GM12872 (cell line): ENCODE measurements at regions not wholly inside any gene's neighbourhood (a gene's known extent, or its start where the extent isn't known, plus 50 kb on each side); places are given as distances from the start of the nearest gene placed in this dataset.
A peak's percentile ranks its signal among the peaks of the same experiment; 100 is the strongest.

ENCODE experiments used
- TF ChIP-seq, protein P1 (sequence below): IDR thresholded peaks from 3 replicates; pipeline ENCODE4 v1.5.1; 2011; ENCODE audit warnings: low read depth, mild to moderate bottlenecking, low read length, moderate library complexity; ENCODE audit not compliant: insufficient read depth

DNA sequence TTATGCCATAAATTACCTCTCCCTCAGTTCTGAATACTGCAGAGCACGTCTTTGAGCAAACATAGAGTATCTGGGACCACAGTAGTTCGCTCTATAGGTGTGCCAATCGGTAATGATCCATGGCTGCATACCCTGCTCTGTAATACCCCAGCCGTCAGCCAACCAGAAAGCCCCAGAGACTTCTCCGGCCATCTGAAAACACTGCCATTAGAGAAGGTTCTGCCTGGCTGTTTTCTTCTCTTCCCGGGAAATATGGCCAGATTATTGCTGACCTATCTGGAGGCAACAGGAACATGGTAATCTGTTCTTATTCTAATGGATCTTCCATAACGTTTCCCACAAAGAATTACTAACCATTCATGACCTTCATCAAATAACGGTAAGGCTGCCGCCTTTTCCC is 139.9 kb downstream of the RPS12 start:
- TF ChIP-seq, protein P1, sequence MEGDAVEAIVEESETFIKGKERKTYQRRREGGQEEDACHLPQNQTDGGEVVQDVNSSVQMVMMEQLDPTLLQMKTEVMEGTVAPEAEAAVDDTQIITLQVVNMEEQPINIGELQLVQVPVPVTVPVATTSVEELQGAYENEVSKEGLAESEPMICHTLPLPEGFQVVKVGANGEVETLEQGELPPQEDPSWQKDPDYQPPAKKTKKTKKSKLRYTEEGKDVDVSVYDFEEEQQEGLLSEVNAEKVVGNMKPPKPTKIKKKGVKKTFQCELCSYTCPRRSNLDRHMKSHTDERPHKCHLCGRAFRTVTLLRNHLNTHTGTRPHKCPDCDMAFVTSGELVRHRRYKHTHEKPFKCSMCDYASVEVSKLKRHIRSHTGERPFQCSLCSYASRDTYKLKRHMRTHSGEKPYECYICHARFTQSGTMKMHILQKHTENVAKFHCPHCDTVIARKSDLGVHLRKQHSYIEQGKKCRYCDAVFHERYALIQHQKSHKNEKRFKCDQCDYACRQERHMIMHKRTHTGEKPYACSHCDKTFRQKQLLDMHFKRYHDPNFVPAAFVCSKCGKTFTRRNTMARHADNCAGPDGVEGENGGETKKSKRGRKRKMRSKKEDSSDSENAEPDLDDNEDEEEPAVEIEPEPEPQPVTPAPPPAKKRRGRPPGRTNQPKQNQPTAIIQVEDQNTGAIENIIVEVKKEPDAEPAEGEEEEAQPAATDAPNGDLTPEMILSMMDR: no peak

DNA sequence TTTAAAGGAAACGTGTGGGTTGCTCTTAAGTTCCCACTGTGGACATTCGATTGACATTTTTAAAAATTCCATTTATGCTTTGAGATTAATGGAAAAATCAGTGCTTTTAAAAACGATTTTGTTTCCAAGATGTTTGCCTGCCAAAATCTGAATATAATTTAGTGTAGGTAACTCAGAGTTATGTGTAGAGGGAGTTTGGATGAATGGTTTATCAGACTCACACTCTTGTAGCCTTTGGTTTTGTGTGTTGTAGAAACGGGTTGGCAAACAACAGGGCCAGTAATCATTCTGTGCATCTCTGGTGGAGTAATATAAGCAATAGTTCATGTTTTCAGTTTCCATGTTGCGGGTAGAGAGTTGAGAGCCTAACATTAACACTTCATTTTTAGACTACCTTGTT is 140.6 kb downstream of the RPS12 start:
- TF ChIP-seq, protein P1: no peak

DNA sequence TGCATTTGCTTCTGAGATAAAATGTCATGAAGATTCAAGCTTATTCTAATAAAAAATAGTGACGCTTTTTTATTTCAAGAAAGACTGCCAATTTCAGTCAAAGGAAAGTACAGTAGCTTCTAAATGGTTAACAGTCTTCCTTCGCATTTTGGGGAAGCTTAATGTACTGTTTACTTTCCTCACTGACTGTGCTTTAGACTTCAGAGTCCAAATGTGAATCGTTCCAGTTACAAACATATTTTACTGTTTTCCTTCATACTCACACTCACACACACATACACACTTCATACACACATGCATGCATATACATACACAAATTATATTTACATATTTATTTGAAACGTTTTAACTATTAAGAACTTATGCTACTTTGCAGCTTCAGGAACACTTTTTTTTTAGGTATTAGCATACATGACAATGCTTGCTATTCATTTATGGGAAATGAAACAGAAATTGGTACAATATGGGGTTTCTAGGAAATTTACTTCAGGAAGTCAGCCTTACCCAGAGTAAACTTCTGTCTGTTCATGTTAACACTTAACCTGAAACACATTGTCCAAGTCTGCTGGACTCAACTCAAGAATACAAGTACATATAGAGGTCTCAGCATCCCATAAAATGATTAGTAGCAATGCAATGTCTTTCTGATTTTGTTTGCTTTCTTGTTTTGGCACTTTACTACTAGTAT is 145.4 kb downstream of the RPS12 start:
- TF ChIP-seq, protein P1: no peak

DNA sequence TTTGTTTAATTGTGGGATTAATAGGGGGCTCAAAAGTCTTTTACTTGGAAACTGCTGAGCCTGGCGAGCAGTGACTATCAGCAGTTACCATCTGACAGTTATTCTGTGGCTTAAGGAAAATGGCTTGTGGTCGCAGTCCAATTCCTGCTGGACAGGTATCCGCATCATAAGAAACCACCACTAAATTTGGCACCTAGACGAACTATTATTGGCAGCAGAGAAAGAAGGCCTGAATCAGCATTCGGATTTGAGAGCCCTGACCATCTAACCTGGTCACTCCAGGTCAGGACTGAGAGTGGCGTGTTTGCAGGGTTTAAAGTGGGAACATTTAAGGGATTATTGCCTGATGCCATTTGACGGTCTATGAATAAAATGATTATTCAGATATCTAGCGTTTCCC is 146.4 kb downstream of the RPS12 start:
- TF ChIP-seq, protein P1: no peak

DNA sequence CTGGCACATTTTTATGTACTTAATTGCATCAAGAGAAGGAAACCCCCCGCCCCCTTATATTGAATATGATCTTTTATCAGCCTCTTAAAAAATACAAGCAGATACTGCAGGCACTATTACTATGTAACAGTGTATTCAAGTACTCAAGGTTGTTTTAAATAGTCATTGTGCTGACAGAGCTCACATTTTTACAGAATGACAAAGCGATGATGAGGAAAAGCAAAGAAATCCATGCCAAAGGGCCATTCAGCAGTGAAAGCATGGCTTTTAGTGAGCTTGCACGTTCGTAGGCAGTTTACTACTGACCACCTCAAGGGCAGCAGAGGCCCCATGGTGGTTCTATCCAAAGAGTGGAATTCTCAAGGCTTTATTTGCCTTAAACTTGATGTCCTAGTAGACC is 146.8 kb downstream of the RPS12 start:
- TF ChIP-seq, protein P1: no peak

DNA sequence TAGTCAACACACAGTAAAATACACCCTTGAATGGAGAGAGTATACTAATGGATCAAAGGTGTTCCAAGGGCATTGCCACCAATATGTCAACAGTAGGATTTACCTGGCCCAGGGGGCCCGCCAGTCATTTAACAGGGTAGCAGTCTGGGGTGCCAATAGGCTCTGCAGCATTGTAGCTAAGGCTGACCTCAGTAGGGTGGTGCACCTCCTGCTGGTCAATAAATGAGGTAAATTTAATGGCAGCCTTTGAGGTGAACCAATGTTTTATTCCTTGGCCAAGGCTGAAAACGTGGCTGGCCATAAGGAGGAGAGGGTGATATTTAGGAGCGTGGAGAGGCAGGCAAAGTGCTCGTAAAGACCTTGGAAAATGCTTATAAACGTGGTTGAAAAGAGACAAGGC is 147.2 kb downstream of the RPS12 start:
- TF ChIP-seq, protein P1: peak; percentile 45

DNA sequence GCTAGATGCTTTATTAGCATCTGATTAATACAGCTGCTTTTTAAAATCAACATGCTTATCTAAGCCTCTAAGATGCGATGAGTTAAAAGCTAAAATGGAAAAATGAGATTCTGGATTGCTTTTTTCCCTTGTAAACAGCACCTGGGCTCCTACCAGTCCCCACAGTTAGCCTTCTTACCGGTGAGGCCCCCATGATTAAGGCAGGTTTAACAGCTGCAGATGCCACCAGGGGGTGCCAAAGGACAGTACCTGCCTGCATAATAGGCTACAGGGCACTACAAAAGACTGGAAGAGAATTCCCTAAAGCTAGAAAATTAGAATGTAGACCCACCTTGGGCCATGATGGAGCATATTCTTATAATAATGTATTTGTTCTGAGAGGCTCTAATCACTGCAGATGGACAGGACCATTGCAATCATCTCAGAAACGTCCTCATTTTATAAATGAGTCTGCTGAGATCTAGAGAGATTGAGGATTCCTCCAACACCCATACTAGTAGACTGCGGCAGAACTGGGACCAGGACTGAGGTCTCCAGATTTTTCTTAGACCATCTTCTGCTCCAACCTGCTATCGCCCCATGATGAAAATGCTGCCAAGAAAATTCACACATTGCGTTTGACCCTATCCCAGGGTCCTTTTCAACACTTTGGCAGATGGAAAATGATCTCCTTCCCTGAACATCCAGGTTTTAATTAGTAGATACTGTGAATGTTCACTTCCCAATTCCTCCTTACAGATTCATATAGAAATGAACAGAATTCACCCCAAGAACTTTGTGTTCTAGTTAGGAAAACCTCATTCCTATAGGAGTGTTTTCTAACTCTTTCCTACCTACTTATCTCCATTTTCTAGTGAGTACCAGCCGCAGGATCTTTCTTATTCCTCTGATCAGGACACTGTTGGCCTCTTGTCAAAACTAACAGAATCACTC is 148.8 kb downstream of the RPS12 start:
- TF ChIP-seq, protein P1: peak; percentile 79
